HG02970 (cell line): ENCODE measurements at regions not wholly inside any gene's neighbourhood (a gene's known extent, or its start where the extent isn't known, plus 50 kb on each side); places are given as distances from the start of the nearest gene placed in this dataset.
"Not testable (repeated sequence)": the region's sequence is repeated elsewhere in the genome, so short reads cannot be mapped to it uniquely, and the experiment has no call there.

Experiments
- ATAC-seq: cut with Tn5 transposase; IDR thresholded peaks from one replicate; pipeline ENCODE4 v1.9.1; 2021; ENCODE audit warnings: mild to moderate bottlenecking, moderate library complexity, moderate number of reproducible peaks; ENCODE audit not compliant: unreplicated experiment, low FRiP score

- not testable (repeated sequence) for ATAC-seq
Measured at GRCh38 chr4:49117951-49118350, 131.9 kb downstream of the CWH43 start.

GRCh38 chr4:49118379-49119212 lies 132.5 kb downstream of the CWH43 start:
- ATAC-seq, result peak; percentile 67

- ATAC-seq, result peak; percentile 3
Measured at GRCh38 chr4:49119345-49119744, 133.3 kb downstream of the CWH43 start.

GRCh38 chr4:49120042-49120779 lies 134.1 kb downstream of the CWH43 start:
- ATAC-seq, result not testable (repeated sequence)

GRCh38 chr4:49120804-49121203 lies 134.7 kb downstream of the CWH43 start:
- ATAC-seq, result peak; percentile 24

- ATAC-seq, result not testable (repeated sequence)
Measured at GRCh38 chr4:49126443-49126842, 140.4 kb downstream of the CWH43 start.

GRCh38 chr4:49126858-49127257 lies 140.8 kb downstream of the CWH43 start:
- ATAC-seq, result not testable (repeated sequence)

GRCh38 chr4:49129385-49129784 lies 143.3 kb downstream of the CWH43 start:
- ATAC-seq, result not testable (repeated sequence)

GRCh38 chr4:49129870-49130269 lies 143.8 kb downstream of the CWH43 start:
- ATAC-seq, result not testable (repeated sequence)

- ATAC-seq, result not testable (repeated sequence)
Measured at GRCh38 chr4:49130724-49131123, 144.6 kb downstream of the CWH43 start.

- peak; percentile 56 for ATAC-seq
Measured at GRCh38 chr4:49137043-49137442, 151.0 kb downstream of the CWH43 start.

- ATAC-seq, result not testable (repeated sequence)
Measured at GRCh38 chr4:49137961-49138360, 151.9 kb downstream of the CWH43 start.

- ATAC-seq, result not testable (repeated sequence)
Measured at GRCh38 chr4:49138818-49139217, 152.7 kb downstream of the CWH43 start.

GRCh38 chr4:49139513-49139912 lies 153.4 kb downstream of the CWH43 start:
- ATAC-seq, result peak; percentile 46

- ATAC-seq, result not testable (repeated sequence)
Measured at GRCh38 chr4:49140351-49140750, 154.3 kb downstream of the CWH43 start.

- ATAC-seq, result not testable (repeated sequence)
Measured at GRCh38 chr4:49141955-49142354, 155.9 kb downstream of the CWH43 start.

- ATAC-seq, result peak; percentile 58
Measured at GRCh38 chr4:49147143-49147542, 161.1 kb downstream of the CWH43 start.

GRCh38 chr4:49147596-49147995 lies 161.5 kb downstream of the CWH43 start:
- not testable (repeated sequence) for ATAC-seq

GRCh38 chr4:49149006-49149975 lies 163.2 kb downstream of the CWH43 start:
- ATAC-seq, result peak; percentile 82
